Stomach smooth muscle (tissue), 2 donors: ENCODE measurements at regions not wholly inside any gene's neighbourhood (a gene's known extent, or its start where the extent isn't known, plus 50 kb on each side); places are given as distances from the start of the nearest gene placed in this dataset.

Experiments used
- H3K27ac ChIP-seq: one replicate; pipeline ENCODE4 v1.7.0; 2013; ENCODE audit warnings: mild to moderate bottlenecking, low read length, inconsistent platforms
- H3K27me3 ChIP-seq, 2 donors: one replicate each; pipeline ENCODE4 v1.7.0; 2013; ENCODE audit warnings: low read length in 2 of 2; ENCODE audit not compliant: insufficient read depth in 2 of 2, control insufficient read depth in 1 of 2
- H3K36me3 ChIP-seq, 2 donors: one replicate each; pipeline ENCODE4 v1.7.0; 2013; ENCODE audit warnings: low read length in 2 of 2; ENCODE audit not compliant: control insufficient read depth in 2 of 2, insufficient read depth in 2 of 2
- H3K4me1 ChIP-seq: one replicate; pipeline ENCODE4 v1.7.0; 2013; ENCODE audit warnings: low read length; ENCODE audit not compliant: control insufficient read depth, insufficient read depth
- H3K4me3 ChIP-seq, 2 donors: one replicate each; pipeline ENCODE4 v1.7.0; 2013; ENCODE audit warnings: low read length in 2 of 2
- H3K9ac ChIP-seq, 2 donors: one replicate each; pipeline ENCODE4 v1.7.0; 2013; ENCODE audit warnings: low read length in 2 of 2, mild to moderate bottlenecking in 1 of 2
- H3K9me3 ChIP-seq, 2 donors: one replicate each; pipeline ENCODE4 v1.7.0; 2013; ENCODE audit warnings: low read length in 2 of 2; ENCODE audit not compliant: control insufficient read depth in 2 of 2
- donor health status: healthy.
- donor health status: Pancreatic carcinoma.

GRCh38 chr2:118268268-118268667, 180.0 kb downstream of the INSIG2 start:
- H3K36me3 ChIP-seq, result no peaks in the 10 kb centered on the region

GRCh38 chr2:118265873-118266455, 177.7 kb downstream of the INSIG2 start:
- Histone ChIP-seq H3K27me3 (peaks cover 2 to 5% of the 10 kb centered on the region in 2 donors), H3K9me3 (peaks cover 0 to 2% of the 10 kb centered on the region in 2 donors), H3K4me3 (no peak overlapping the region), H3K9ac (no peak overlapping the region), H3K4me1 (no peaks in the 10 kb centered on the region), H3K27ac (no peak overlapping the region), H3K36me3 (no peaks in the 10 kb centered on the region)

More at GRCh38 chr2:118268268-118268667, 180.0 kb downstream of the INSIG2 start:
- H3K27ac ChIP-seq, result no peak overlapping the region
- H3K4me1 ChIP-seq, result no peaks in the 10 kb centered on the region
- no peak overlapping the region for H3K4me3 ChIP-seq
- H3K27me3 ChIP-seq, result peaks cover 4% of the 10 kb centered on the region in 2 donors
- H3K9ac ChIP-seq, result no peak overlapping the region
- no peaks in the 10 kb centered on the region for H3K9me3 ChIP-seq

GRCh38 chr2:118264232-118264990, 176.1 kb downstream of the INSIG2 start:
- Histone ChIP-seq H3K9ac (no peak overlapping the region), H3K27ac (no peak overlapping the region), H3K4me1 (no peaks in the 10 kb centered on the region), H3K36me3 (no peaks in the 10 kb centered on the region), H3K27me3 (peaks cover 0 to 5% of the 10 kb centered on the region in 2 donors), H3K9me3 (peaks cover 0 to 2% of the 10 kb centered on the region in 2 donors), H3K4me3 (no peak overlapping the region)

GRCh38 chr2:118257696-118258095, 169.4 kb downstream of the INSIG2 start:
- Histone ChIP-seq H3K9me3 (peaks cover 2 to 3% of the 10 kb centered on the region in 2 donors), H3K4me1 (no peaks in the 10 kb centered on the region), H3K4me3 (no peak overlapping the region), H3K27me3 (peaks cover 0 to 5% of the 10 kb centered on the region in 2 donors), H3K9ac (no peak overlapping the region), H3K27ac (no peak overlapping the region), H3K36me3 (no peaks in the 10 kb centered on the region)

- Histone ChIP-seq H3K9ac (no peak overlapping the region), H3K27ac (no peak overlapping the region), H3K4me3 (no peak overlapping the region), H3K27me3 (no peaks in the 10 kb centered on the region), H3K4me1 (no peaks in the 10 kb centered on the region), H3K36me3 (no peaks in the 10 kb centered on the region), H3K9me3 (peaks cover 0 to 3% of the 10 kb centered on the region in 2 donors)
Observed at GRCh38 chr2:118255771-118256372, 167.6 kb downstream of the INSIG2 start.

- H3K4me3 ChIP-seq, result no peak overlapping the region
- H3K27me3 ChIP-seq, result no peaks in the 10 kb centered on the region
- no peak overlapping the region for H3K9ac ChIP-seq
- H3K9me3 ChIP-seq, result peaks cover 0 to 3% of the 10 kb centered on the region in 2 donors
- no peaks in the 10 kb centered on the region for H3K4me1 ChIP-seq
- no peaks in the 10 kb centered on the region for H3K36me3 ChIP-seq
- H3K27ac ChIP-seq, result no peak overlapping the region
Observed at GRCh38 chr2:118255301-118255700, 167.0 kb downstream of the INSIG2 start.

- H3K27ac ChIP-seq, result no peak overlapping the region
- H3K4me1 ChIP-seq, result no peaks in the 10 kb centered on the region
Observed at GRCh38 chr2:118254116-118254515, 165.8 kb downstream of the INSIG2 start.

GRCh38 chr2:118251427-118251826, 163.2 kb downstream of the INSIG2 start:
- H3K9ac ChIP-seq, result no peak overlapping the region
- H3K9me3 ChIP-seq, result no peaks in the 10 kb centered on the region
- no peaks in the 10 kb centered on the region for H3K36me3 ChIP-seq
- no peaks in the 10 kb centered on the region for H3K4me1 ChIP-seq
- no peak overlapping the region for H3K4me3 ChIP-seq
- H3K27me3 ChIP-seq, result no peaks in the 10 kb centered on the region
- no peak overlapping the region for H3K27ac ChIP-seq

More at GRCh38 chr2:118254116-118254515, 165.8 kb downstream of the INSIG2 start:
- no peaks in the 10 kb centered on the region for H3K27me3 ChIP-seq
- H3K4me3 ChIP-seq, result no peak overlapping the region
- H3K36me3 ChIP-seq, result no peaks in the 10 kb centered on the region
- H3K9ac ChIP-seq, result no peak overlapping the region
- H3K9me3 ChIP-seq, result peaks cover 0 to 3% of the 10 kb centered on the region in 2 donors

GRCh38 chr2:118250463-118250862, 162.2 kb downstream of the INSIG2 start:
- Histone ChIP-seq H3K4me1 (no peaks in the 10 kb centered on the region), H3K9me3 (no peaks in the 10 kb centered on the region), H3K27me3 (no peaks in the 10 kb centered on the region), H3K4me3 (no peak overlapping the region), H3K36me3 (no peaks in the 10 kb centered on the region), H3K9ac (no peak overlapping the region), H3K27ac (no peak overlapping the region)

- no peaks in the 10 kb centered on the region for H3K9me3 ChIP-seq
- no peaks in the 10 kb centered on the region for H3K36me3 ChIP-seq
- H3K4me3 ChIP-seq, result no peak overlapping the region
- no peaks in the 10 kb centered on the region for H3K4me1 ChIP-seq
- no peak overlapping the region for H3K9ac ChIP-seq
- no peak overlapping the region for H3K27ac ChIP-seq
- H3K27me3 ChIP-seq, result no peaks in the 10 kb centered on the region
Observed at GRCh38 chr2:118250001-118250400, 161.7 kb downstream of the INSIG2 start.
